ENCODE measurements at regions not wholly inside any gene's neighbourhood (a gene's known extent, or its start where the extent isn't known, plus 50 kb on each side); places are given as distances from the start of the nearest gene placed in this dataset.

DNA sequence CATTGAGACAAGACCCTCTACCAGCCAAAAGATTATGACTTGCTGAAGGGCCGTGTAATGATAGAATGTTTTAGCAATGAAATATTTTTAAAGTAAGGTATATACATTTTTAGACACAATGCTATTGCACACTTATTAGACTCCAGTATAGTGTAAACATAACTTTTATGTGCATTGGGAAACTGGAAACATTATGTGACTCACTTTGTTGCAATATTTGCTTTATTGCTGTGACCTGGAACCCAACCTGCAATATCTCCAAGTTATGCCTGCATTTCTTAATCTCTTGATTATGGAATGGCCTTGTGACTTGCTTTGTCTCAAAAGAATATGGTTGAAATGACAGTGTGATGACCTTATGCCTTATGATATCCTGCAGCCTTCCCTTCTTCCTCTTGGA is 502.0 kb downstream of the EPHA4 start:
- in situ Hi-C loops (cut with HindIII; ENCODE audit: low sequenced_read_pairs), result no loop called here
- no peak for DNase-seq (ENCODE audit: low spot score)

DNA sequence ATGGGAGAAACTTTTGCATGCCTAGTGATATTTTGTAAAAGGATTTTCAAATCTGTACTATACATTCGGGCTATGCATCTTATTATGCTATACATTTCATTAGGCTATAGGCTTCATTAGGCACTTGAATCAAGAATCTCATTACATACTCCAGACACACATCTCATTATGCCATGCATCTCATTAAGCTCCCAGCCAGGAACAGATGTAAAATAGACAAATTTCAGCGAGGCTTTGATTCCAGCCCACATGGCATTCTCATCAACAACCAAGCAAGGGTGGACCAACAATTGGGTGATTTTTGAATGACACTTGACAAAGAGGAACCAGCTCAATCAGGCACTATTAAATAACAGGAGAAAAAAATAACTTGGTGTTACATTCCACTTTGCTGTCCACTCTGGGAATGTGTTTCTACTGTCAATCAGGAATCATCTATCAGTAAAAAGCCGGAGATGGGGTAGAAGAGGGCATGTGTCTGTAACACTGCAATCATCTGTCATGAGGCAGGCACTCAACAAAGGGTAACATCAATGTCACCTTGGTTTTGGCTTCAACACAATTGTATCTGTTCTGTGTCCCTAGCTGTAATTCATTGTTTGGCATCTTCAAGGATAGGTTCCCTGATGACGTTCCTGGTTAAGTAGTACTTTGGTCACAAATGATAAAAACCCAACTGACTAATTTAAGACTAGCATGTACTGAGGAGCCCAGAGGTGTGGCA is 498.6 kb downstream of the EPHA4 start:
- no peak for DNase-seq (ENCODE audit: low spot score)
- in situ Hi-C loops (cut with HindIII; ENCODE audit: low sequenced_read_pairs), result no loop called here

GRCh38 chr2:221074238-221074637 is 497.9 kb downstream of the EPHA4 start:
- in situ Hi-C loops (cut with HindIII; ENCODE audit: low sequenced_read_pairs), result no loop called here

DNA sequence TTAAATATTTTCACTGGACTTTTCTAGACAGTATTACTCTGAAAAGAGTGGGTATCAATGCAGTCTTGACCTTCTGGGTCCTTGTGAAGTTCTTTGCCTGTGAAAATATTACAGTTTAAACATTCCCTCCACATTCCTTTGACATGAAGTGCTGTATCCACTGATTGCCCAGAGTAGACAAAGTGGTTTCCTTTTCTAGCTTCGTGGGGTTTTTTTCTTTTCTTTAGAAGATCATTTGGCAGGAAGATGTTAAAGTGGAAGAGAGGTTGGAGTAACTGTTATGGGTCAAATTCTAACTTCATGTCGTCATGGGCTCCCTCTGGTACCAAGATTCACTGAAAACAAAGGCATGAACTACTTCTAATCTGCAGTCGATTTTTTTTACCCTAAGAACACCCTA is 496.9 kb downstream of the EPHA4 start:
- DNase-seq (ENCODE audit: low spot score), result no peak
- in situ Hi-C loops (cut with HindIII; ENCODE audit: low sequenced_read_pairs), result no loop called here

More at GRCh38 chr2:221074238-221074637, 497.9 kb downstream of the EPHA4 start:
- no peak for DNase-seq (ENCODE audit: low spot score)

- in situ Hi-C loops (cut with HindIII; ENCODE audit: low sequenced_read_pairs), result no loop called here
Measured at GRCh38 chr2:221077251-221077650, 494.9 kb downstream of the EPHA4 start.

DNA sequence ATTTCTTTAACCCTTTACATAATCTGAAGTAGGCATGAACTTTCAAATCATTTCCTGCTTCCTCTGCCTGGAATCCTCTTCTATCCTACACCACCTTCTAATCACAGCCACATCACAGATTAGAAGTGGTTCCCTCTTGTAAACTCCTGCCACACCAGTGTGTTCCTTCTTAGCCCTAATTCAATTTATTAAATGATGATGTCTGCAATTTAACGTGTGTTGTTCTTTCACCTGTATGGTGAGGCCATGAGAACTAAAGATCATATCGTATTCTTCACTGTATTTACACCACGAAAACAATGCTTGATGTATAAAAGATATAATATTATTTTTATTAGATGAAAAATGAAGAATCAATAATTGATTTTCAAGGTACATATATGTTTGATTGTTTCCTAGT is 494.3 kb downstream of the EPHA4 start:
- no peak for DNase-seq (ENCODE audit: low spot score)
- in situ Hi-C loops (cut with HindIII; ENCODE audit: low sequenced_read_pairs), result no loop called here

More at GRCh38 chr2:221077251-221077650, 494.9 kb downstream of the EPHA4 start:
- peak; percentile 98 for DNase-seq (ENCODE audit: low spot score)

DNA sequence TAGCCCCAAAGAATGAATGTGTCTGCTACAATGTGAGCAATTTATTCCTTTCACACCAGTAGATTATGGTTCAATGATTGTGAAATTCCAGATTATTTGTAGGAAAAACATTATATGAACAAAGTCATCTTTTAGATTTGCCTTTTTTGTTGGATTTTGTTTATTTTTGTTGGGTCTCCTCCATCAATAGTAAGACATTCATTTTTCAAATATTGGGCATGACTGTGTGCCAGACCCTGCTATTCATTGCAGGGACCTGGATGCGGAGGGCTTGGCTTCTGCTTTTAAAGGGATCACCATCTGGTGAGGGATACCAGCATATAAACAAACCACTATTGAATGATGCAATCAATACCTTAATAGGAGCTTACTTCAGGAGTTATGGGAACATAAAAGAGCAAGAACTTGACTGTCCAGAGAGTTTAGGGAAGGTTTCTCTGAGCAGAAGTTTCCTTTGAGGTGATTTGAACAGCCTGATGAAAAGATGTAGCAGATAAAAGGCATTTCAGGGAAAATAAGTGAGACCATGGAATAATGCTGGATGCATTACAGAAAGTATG is 486.7 kb downstream of the EPHA4 start:
- DNase-seq (ENCODE audit: low spot score), result no peak
- in situ Hi-C loops (cut with HindIII; ENCODE audit: low sequenced_read_pairs), result no loop called here

- no peak for DNase-seq (ENCODE audit: low spot score)
- in situ Hi-C loops (cut with HindIII; ENCODE audit: low sequenced_read_pairs), result no loop called here
Measured at GRCh38 chr2:221085936-221086335, 486.2 kb downstream of the EPHA4 start.

- in situ Hi-C loops (cut with HindIII; ENCODE audit: low sequenced_read_pairs), result no loop called here
- DNase-seq (ENCODE audit: low spot score), result no peak
Measured at GRCh38 chr2:221087779-221088178, 484.3 kb downstream of the EPHA4 start.

DNA sequence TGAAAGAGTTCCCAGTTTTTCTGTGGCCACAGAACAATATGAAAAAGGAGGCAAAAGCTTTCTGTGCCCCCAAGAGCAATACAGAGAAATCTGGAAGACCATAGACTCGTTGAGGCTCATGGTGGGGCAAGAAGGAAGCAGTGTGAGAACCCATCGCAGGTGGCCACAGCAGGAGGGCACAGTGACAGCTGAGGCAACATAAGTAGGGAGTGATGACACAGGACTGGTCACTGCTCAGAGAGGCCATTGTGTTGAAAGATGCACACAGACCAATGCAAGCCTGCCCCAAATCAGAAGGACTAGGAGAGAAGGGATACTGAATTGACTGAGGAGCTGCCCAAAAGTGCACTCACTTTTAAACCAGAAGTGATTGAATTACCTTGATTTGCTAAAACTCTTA is 483.6 kb downstream of the EPHA4 start:
- in situ Hi-C loops (cut with HindIII; ENCODE audit: low sequenced_read_pairs), result no loop called here
- DNase-seq (ENCODE audit: low spot score), result peak; percentile 55

DNA sequence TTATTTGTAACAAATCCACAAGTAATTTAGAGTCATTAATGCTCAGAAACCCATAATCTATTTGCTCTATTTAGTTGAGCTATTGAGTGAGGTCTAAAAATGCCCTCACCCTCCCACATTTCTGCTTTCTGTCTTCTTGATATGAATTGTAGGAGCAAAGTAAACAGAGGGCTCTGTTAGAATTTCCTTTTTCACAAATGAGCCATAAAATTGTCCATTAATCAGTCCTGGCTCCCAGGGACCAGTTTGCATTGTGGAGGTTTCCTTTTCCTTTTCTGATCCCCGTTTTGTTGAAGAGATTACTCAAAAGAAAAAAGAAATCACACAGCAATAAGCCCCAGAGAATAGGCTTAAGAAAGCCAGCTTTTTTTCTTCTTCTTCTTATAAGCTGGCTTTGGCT is 476.7 kb downstream of the EPHA4 start:
- in situ Hi-C loops (cut with HindIII; ENCODE audit: low sequenced_read_pairs), result no loop called here
- no peak for DNase-seq (ENCODE audit: low spot score)

GRCh38 chr2:221096706-221097567 is 475.2 kb downstream of the EPHA4 start:
- in situ Hi-C loops (cut with HindIII; ENCODE audit: low sequenced_read_pairs), result no loop called here
- peak; percentile 55 for DNase-seq (ENCODE audit: low spot score)

DNA sequence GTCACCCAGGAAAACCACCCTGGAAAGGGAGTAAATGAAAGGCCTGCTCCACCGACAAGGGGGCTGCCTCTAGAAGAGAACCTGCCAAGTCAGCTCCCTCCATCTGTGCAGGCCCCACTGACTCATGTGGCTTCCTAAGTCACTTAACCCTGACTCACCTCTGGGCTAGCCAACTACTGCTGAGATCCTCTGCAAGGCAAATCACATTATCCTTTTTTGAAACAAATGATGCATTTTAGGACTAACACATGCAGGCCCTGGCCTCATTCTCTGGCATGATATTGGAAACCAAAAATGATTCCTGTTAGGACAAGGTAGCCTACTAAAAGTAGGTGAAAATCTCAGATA is 474.6 kb downstream of the EPHA4 start:
- in situ Hi-C loops (cut with HindIII; ENCODE audit: low sequenced_read_pairs), result no loop called here
- peak; percentile 73 for DNase-seq (ENCODE audit: low spot score)

DNA sequence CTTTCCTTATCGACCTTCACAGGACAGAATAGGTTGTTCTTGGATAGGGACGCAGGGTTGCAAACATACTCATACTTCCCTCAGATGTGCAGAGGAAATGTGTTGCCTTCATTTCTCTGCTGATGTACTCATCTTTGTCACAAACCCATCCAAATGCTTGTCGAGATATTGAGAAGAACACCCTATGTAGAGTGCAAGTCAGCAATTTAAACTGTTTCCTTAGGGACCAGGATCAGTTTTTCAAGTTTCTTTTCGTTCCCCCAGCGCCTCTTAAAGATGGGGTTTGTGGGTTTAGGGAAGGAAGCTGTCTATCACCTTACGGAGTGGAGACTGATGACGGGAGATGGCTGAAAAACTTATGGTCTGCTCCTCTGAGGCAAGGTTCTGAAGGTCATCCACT is 474.2 kb downstream of the EPHA4 start:
- in situ Hi-C loops (cut with HindIII; ENCODE audit: low sequenced_read_pairs), result no loop called here
- no peak for DNase-seq (ENCODE audit: low spot score)

DNA sequence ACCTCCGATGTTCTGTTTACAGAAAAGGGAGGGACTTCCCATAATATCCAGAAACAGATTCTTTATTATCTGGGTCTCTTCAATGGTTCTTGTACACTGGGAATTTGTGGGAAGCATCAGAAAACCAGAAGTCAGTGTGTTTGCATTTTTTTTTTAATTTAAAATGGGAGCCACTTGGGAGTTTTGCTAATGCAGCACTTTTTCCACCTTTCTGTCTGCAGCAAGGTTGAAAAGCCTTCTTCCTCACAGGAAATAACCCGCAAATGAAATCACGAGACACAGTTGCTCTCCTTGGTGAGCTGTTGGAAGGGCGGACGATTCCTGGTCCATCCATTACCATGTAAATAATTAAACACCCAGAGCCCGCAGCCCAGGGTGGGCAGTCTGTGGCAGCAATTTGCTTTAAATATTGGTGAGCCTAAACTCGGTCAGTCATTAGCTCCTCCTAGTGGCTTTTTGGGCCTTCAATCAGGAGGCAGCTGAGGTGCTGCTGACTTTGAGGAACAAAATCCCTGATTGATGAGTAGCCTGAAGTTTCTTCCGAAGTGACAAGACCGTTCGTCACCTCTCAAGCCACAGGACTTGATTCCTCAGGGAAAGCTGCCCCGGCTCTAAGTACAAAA is 471.5 kb downstream of the EPHA4 start:
- no peak for DNase-seq (ENCODE audit: low spot score)
- in situ Hi-C loops (cut with HindIII; ENCODE audit: low sequenced_read_pairs), result no loop called here

GRCh38 chr2:221102896-221103688 is 469.0 kb downstream of the EPHA4 start:
- DNase-seq (ENCODE audit: low spot score), result no peak
- in situ Hi-C loops (cut with HindIII; ENCODE audit: low sequenced_read_pairs), result no loop called here

- no peak for DNase-seq (ENCODE audit: low spot score)
- in situ Hi-C loops (cut with HindIII; ENCODE audit: low sequenced_read_pairs), result no loop called here
Measured at GRCh38 chr2:221103930-221104329, 468.2 kb downstream of the EPHA4 start.

DNA sequence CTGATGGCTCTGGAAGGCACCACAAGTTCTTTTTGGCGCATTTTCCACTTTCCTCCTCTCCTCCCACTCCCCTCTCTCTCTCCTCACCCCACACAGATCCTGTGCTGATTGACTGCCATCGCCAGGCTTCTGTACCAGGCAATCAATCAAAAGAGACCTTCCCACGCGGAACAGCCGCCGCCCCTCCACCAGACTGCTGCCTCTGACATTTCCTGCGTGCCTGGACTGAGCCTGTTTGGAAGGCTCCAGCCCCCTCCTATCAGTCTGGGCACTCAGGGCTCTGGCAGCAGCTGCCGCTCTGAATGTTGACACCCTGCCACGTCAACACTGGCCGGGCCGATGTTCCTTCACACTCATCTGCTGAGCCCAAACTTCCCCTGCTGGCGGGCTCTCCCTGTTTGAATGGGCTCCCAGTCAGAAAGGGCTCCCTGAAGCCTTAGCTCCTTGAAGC is 467.7 kb downstream of the EPHA4 start:
- in situ Hi-C loops (cut with HindIII; ENCODE audit: low sequenced_read_pairs), result no loop called here

GRCh38 chr2:221106241-221106640 is 465.9 kb downstream of the EPHA4 start:
- no peak for DNase-seq (ENCODE audit: low spot score)
- in situ Hi-C loops (cut with HindIII; ENCODE audit: low sequenced_read_pairs), result no loop called here

More for the DNA sequence above, 467.7 kb downstream of the EPHA4 start:
- peak; percentile 74 for DNase-seq (ENCODE audit: low spot score)

Measured in G401 (cell line).